IMR-90 (cell line): ENCODE measurements at regions not wholly inside any gene's neighbourhood (a gene's known extent, or its start where the extent isn't known, plus 50 kb on each side); places are given as distances from the start of the nearest gene placed in this dataset. TPM values are rescaled to one million over a fixed set of nuclear protein-coding genes. Genes with fewer than 3 reads are reported as not detected.

ENCODE experiments used
- microRNA-seq, 2 experiments: library from miRNA; stranded (forward) in 1 of 2; unstranded in 1 of 2; fragments of 10-50 nt in 1 of 2; fragments of <30 nt in 1 of 2; gene quantifications in 1 of 2; microRNA quantifications in 1 of 2; one replicate each; pipeline versions ENCODE3 to v1.1.0; 2013 to 2020; ENCODE audit not compliant: insufficient read depth in 1 of 2, insufficient read length in 1 of 2, unreplicated experiment in 1 of 2
- small RNA-seq, 5 experiments: library from RNA; depleted of rRNA; stranded (forward); fragments of <200 nt; gene quantifications; one replicate each; pipeline ENCODE3, GENCODE V24; 2012

Small RNA genes lying in the stretch of these regions (microRNA-seq; reads per million reads assigned to microRNA genes)
- not detected for gene AC022513.1 (ENCODE audit: insufficient read depth, insufficient read length)

Small RNA genes lying in the stretch of these regions (small RNA-seq; reads per million reads assigned to genes)
- 0 reads per million in 5 experiments for gene AC022513.1
